CD8-positive, alpha-beta memory T cell (primary cell): ENCODE measurements at regions not wholly inside any gene's neighbourhood (a gene's known extent, or its start where the extent isn't known, plus 50 kb on each side); places are given as distances from the start of the nearest gene placed in this dataset.
"Not testable (repeated sequence)": the region's sequence is repeated elsewhere in the genome, so short reads cannot be mapped to it uniquely, and the experiment has no call there.

Source experiments
- CTCF ChIA-PET: fragments of 350-600 bp; sonication (Branson Sonifier 250); formaldehyde crosslinking; loops from one replicate; lab custom pipeline; 2021; ENCODE audit warnings: antibody characterized with exemption; lab: Charles Lee
- POLR2A ChIA-PET: fragments of 350-600 bp; sonication (Branson Sonifier 250); formaldehyde crosslinking; loops from one replicate; lab custom pipeline; 2021; ENCODE audit warnings: antibody characterized with exemption; lab: Charles Lee
- DNase-seq, 5 donors: peaks; one replicate each; pipeline versions ENCODE4 v3.0.0 to v3.0.0-alpha.2; 2020 to 2022; ENCODE audit warnings: mixed read lengths in 1 of 5
- H3K27ac ChIP-seq: one replicate; pipeline ENCODE4 v1.7.0; 2013; ENCODE audit warnings: low read depth, mild to moderate bottlenecking, low read length, moderate library complexity
- H3K27me3 ChIP-seq: 2 replicates; pipeline ENCODE4 v1.7.0; 2013; ENCODE audit warnings: low read length, mild to moderate bottlenecking; ENCODE audit not compliant: insufficient read depth, poor library complexity, severe bottlenecking
- H3K36me3 ChIP-seq: 2 replicates; pipeline ENCODE4 v1.7.0; 2013; ENCODE audit warnings: mild to moderate bottlenecking, low read length, moderate library complexity; ENCODE audit not compliant: insufficient read depth
- H3K4me1 ChIP-seq: 2 replicates; pipeline ENCODE4 v1.7.0; 2013; ENCODE audit warnings: mild to moderate bottlenecking, low read length, moderate library complexity; ENCODE audit not compliant: insufficient read depth
- H3K4me3 ChIP-seq: 2 replicates; pipeline ENCODE4 v1.7.0; 2013; ENCODE audit warnings: mild to moderate bottlenecking, low read length
- H3K9me3 ChIP-seq: 2 replicates; pipeline ENCODE4 v1.7.0; 2013; ENCODE audit warnings: mild to moderate bottlenecking, low read length
- H3K27ac Mint-ChIP-seq, 8 donors: one replicate each; pipeline ENCODE4 v1.8.0; 2020 to 2021; ENCODE audit warnings: mixed read lengths in 8 of 8, mild to moderate bottlenecking in 6 of 8, inconsistent platforms in 3 of 8, moderate library complexity in 3 of 8
- H3K27me3 Mint-ChIP-seq, 2 donors: one replicate each; pipeline ENCODE4 v1.8.0; 2020 to 2021; ENCODE audit warnings: mixed read lengths in 2 of 2, mild to moderate bottlenecking in 1 of 2, moderate library complexity in 1 of 2
- H3K36me3 Mint-ChIP-seq, 3 donors: one replicate each; pipeline ENCODE4 v1.8.0; 2020 to 2021; ENCODE audit warnings: mixed read lengths in 3 of 3, inconsistent platforms in 1 of 3, mild to moderate bottlenecking in 1 of 3
- H3K4me1 Mint-ChIP-seq, 3 donors: one replicate each; pipeline ENCODE4 v1.8.0; 2020 to 2021; ENCODE audit warnings: mixed read lengths in 3 of 3, inconsistent platforms in 1 of 3, mild to moderate bottlenecking in 1 of 3
- H3K4me3 Mint-ChIP-seq, 7 donors: one replicate each; pipeline ENCODE4 v1.8.0; 2020 to 2021; ENCODE audit warnings: mixed read lengths in 7 of 7, mild to moderate bottlenecking in 6 of 7, moderate library complexity in 4 of 7, inconsistent platforms in 2 of 7
- H3K9me3 Mint-ChIP-seq, 5 donors: one replicate each; pipeline ENCODE4 v1.8.0; 2020 to 2022; ENCODE audit warnings: mixed read lengths in 5 of 5, mild to moderate bottlenecking in 3 of 5, moderate library complexity in 2 of 5, inconsistent platforms in 1 of 5

DNA sequence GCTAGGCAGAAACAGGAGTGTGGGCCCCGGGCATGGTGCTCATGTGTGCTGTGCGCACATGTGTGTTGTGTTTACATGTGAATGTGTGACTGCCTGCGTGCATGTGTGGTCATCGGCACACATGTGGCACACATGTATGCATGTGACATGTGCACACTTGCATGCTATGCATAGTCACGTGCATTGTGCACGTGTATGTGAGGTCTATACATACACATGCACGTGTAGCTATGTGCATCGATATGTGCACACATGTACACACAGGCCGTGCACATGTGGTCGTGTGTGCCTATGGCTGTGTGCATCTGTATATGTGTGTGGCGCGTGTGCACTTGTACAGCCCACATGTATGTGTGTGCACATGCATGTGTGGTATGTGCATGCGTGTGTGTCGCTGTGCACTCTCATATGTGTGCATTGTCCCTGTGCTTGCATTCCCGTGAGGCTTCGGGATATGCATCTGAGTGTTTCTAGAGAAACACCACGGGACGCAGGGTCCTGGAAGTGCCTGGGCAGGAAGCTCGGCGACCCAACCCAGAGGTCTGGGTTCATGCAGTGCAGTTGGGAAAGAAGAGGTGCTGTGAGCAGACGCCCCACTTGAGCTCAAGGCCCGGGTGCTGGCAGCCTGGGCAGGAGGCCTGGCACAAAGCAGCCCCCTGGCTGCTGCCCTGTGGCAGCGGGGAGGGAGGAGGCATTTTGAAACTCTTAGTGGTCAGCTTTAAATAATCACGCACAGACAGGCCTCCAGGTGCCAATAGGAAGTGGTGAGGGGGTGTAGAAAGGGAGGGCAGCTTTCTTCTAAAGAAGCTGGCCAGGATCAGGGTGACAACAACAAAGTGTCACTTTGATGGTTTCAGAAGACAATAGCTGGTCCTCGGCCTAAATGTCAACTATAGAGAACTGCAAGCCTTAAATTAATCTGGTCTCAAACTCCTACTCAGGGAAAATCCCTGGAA lies 410.0 kb upstream of the MGMT start:
- Histone ChIP-seq H3K27me3 (no peaks in the 10 kb centered on the region), H3K9me3 (no peaks in the 10 kb centered on the region), H3K36me3 (no peaks in the 10 kb centered on the region), H3K4me3 (no peak overlapping the region), H3K27ac (no peak overlapping the region), H3K4me1 (peaks cover 33% of the 10 kb centered on the region)
- Mint-ChIP-seq H3K4me1 (peaks cover 23 to 36% (median 24%) of the 10 kb centered on the region in 3 donors), H3K9me3 (peaks cover 0 to 2% (median 0%) of the 10 kb centered on the region in 5 donors), H3K4me3 (peak overlapping the region in 5 of 7 donors; percentile 55 to 84 (median 65)), H3K27ac (peak overlapping the region in 1 of 8 donors; percentile 20), H3K36me3 (no peaks in the 10 kb centered on the region), H3K27me3 (peaks cover 0 to 5% of the 10 kb centered on the region in 2 donors)
- ChIA-PET CTCF (interaction anchor here (1.5 kb wide), 1 partner anchor 20 kb away, joined by 4 read pairs; no protein-coding TSS in a partner anchor), POLR2A (interaction anchor here (1.0 to 1.1 kb wide), 2 partner anchors 14 to 410 kb away, joined by 3 to 4 read pairs; partner anchors contain the start of gene MGMT)
- no peak for DNase-seq

DNA sequence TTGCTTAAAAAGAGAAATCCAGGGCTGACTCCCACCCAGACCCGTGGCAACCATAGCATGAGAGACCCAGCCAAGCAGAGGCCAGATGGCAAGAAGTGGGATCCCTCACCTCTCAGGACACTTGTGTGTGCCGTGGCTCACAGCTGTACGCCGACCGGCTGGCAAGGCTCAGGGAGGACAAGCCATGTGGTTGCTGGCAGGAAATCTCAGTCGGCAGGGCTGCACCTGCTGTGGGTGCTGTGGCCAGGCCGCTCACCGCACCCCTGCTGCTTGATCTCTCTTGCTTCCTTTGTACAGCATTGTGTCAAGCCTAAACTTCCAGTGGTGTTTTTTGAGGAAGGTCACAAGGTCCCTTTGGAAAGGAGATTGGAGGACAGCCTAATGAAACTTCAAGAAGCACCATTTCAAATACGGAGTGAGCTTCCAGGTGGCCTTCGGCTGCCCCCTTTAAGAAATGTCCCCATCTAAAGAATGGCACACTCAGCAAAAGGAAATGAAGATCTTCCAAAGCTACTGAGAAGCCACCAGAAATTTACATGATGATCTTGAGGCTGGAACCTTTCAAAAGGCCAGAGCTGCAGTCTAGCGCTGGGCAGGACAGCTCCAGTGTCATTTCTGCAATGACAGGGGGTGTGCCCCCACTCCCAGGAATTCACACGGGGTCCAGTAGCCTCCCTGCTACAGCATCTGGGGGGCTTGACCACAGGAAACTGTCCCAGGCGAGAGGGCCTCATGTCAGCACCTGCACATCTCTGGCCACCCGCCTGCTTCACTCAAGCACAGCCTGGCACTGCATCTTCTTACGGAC lies 409.0 kb upstream of the MGMT start:
- Mint-ChIP-seq H3K27ac (peak overlapping the region in 5 of 8 donors; percentile 4 to 48 (median 35)), H3K4me3 (peak overlapping the region; percentile 10 to 84 (median 61))
- peak overlapping the region; percentile 16 for H3K4me3 ChIP-seq

DNA sequence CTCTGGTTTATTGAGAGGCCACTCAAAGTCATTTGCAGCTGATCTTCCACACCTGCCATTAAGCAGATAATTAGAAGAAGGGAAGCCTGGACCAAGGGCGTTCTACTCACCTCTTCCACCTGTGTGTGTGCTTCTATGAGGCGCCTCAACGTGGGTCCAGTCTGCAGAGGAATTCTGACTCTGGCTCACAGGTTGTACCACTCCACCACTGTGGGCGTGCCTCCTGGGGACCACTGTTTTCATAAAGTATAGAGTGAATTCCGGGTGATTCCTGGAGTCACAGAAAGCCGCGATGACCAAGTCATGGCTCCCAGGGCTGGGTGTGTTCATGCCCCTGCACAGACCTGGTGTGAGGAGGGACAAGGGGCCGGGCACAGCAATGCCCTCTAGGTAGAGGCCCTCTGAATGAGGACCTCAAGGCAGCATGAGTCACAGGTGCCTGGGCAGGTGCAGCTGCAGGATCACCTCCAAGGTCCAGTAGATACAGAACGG lies 408.3 kb upstream of the MGMT start:
- Histone ChIP-seq H3K36me3 (no peaks in the 10 kb centered on the region), H3K27me3 (no peaks in the 10 kb centered on the region), H3K9me3 (no peaks in the 10 kb centered on the region), H3K4me3 (peak overlapping the region; percentile 16), H3K4me1 (peaks cover 33% of the 10 kb centered on the region), H3K27ac (no peak overlapping the region)
- H3K4me1 Mint-ChIP-seq = peaks cover 23 to 36% (median 24%) of the 10 kb centered on the region in 3 donors
- no peaks in the 10 kb centered on the region for H3K36me3 Mint-ChIP-seq
- ChIA-PET CTCF (no interaction called here), POLR2A (no interaction called here)
- DNase-seq = no peak
- H3K27ac Mint-ChIP-seq = no peak overlapping the region
- peaks cover 0 to 2% (median 0%) of the 10 kb centered on the region in 5 donors for H3K9me3 Mint-ChIP-seq
- H3K4me3 Mint-ChIP-seq = peak overlapping the region in 1 of 7 donors; percentile 69
- peaks cover 0 to 6% of the 10 kb centered on the region in 2 donors for H3K27me3 Mint-ChIP-seq

More for the DNA sequence above, 409.0 kb upstream of the MGMT start:
- Mint-ChIP-seq H3K9me3 (peaks cover 0 to 2% (median 0%) of the 10 kb centered on the region in 5 donors), H3K4me1 (peaks cover 23 to 36% (median 24%) of the 10 kb centered on the region in 3 donors), H3K36me3 (no peaks in the 10 kb centered on the region), H3K27me3 (peaks cover 0 to 5% of the 10 kb centered on the region in 2 donors)
- ChIA-PET CTCF (interaction anchor here (1.5 kb wide), 1 partner anchor 21 kb away, joined by 4 read pairs; no protein-coding TSS in a partner anchor), POLR2A (interaction anchor here (1.0 to 1.1 kb wide), 2 partner anchors 15 to 409 kb away, joined by 3 to 4 read pairs; partner anchors contain the start of gene MGMT)
- Histone ChIP-seq H3K36me3 (no peaks in the 10 kb centered on the region), H3K4me1 (peaks cover 33% of the 10 kb centered on the region), H3K9me3 (no peaks in the 10 kb centered on the region), H3K27ac (no peak overlapping the region), H3K27me3 (no peaks in the 10 kb centered on the region)
- peak in 3 of 5 donors; percentile 63 to 77 (median 63) for DNase-seq

DNA sequence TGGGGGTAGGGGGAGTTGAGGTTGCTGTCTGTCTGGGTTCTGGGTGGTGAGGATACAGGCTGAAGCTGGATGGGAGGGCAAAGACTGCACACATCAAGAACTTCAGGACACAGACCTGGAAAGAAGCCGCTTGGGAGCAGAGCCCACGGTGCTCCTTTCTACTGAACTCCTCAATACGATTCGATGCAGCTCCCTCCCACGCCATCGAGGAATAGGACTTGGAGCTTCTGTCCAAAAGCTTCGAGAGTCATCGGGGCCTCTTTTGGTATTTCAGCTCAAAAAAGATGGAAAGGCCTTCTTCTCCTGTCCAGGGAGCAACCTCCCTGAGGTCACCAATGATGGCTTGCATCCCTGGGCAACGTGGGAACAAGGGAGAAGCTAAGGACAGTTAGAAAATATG lies 407.1 kb upstream of the MGMT start:
- POLR2A ChIA-PET = no interaction called here

GRCh38 chr10:129063212-129063611 lies 403.8 kb upstream of the MGMT start:
- DNase-seq = no peak
- H3K27me3 ChIP-seq = no peaks in the 10 kb centered on the region
- H3K4me1 Mint-ChIP-seq = peaks cover 5 to 15% (median 7%) of the 10 kb centered on the region in 3 donors
- POLR2A ChIA-PET = no interaction called here
- CTCF ChIA-PET = no interaction called here
- H3K9me3 Mint-ChIP-seq = no peaks in the 10 kb centered on the region
- peaks cover 6 to 14% of the 10 kb centered on the region in 2 donors for H3K27me3 Mint-ChIP-seq
- no peaks in the 10 kb centered on the region for H3K36me3 Mint-ChIP-seq
- no peak overlapping the region for H3K4me3 Mint-ChIP-seq
- no peaks in the 10 kb centered on the region for H3K36me3 ChIP-seq
- H3K4me1 ChIP-seq = peaks cover 14% of the 10 kb centered on the region
- no peak overlapping the region for H3K4me3 ChIP-seq
- no peak overlapping the region for H3K27ac ChIP-seq
- no peak overlapping the region for H3K27ac Mint-ChIP-seq
- no peaks in the 10 kb centered on the region for H3K9me3 ChIP-seq

More for the DNA sequence above, 407.1 kb upstream of the MGMT start:
- H3K4me1 ChIP-seq = peaks cover 33% of the 10 kb centered on the region
- H3K36me3 ChIP-seq = no peaks in the 10 kb centered on the region
- Mint-ChIP-seq H3K4me3 (no peak overlapping the region), H3K27ac (peak overlapping the region in 1 of 8 donors; percentile 73), H3K9me3 (peaks cover 0 to 2% (median 0%) of the 10 kb centered on the region in 5 donors), H3K4me1 (peaks cover 23 to 36% (median 24%) of the 10 kb centered on the region in 3 donors), H3K36me3 (no peaks in the 10 kb centered on the region), H3K27me3 (peaks cover 6 to 9% of the 10 kb centered on the region in 2 donors)
- no peaks in the 10 kb centered on the region for H3K27me3 ChIP-seq
- no peak overlapping the region for H3K27ac ChIP-seq
- H3K4me3 ChIP-seq = no peak overlapping the region
- CTCF ChIA-PET = no interaction called here
- no peaks in the 10 kb centered on the region for H3K9me3 ChIP-seq
- DNase-seq = no peak

- Mint-ChIP-seq H3K4me1 (peaks cover 0 to 9% (median 3%) of the 10 kb centered on the region in 3 donors), H3K27ac (no peak overlapping the region), H3K36me3 (no peaks in the 10 kb centered on the region), H3K27me3 (peaks cover 6 to 12% of the 10 kb centered on the region in 2 donors), H3K9me3 (no peaks in the 10 kb centered on the region), H3K4me3 (no peak overlapping the region)
- Histone ChIP-seq H3K4me3 (no peak overlapping the region), H3K27ac (no peak overlapping the region), H3K4me1 (peaks cover 7% of the 10 kb centered on the region), H3K9me3 (no peaks in the 10 kb centered on the region), H3K27me3 (no peaks in the 10 kb centered on the region), H3K36me3 (no peaks in the 10 kb centered on the region)
- no peak for DNase-seq
- CTCF ChIA-PET = no interaction called here
- POLR2A ChIA-PET = no interaction called here
Measured at GRCh38 chr10:129063877-129064276, 403.2 kb upstream of the MGMT start.

- H3K27ac ChIP-seq, H3K9me3 ChIP-seq, H3K4me1 Mint-ChIP-seq, H3K4me3 ChIP-seq, H3K36me3 Mint-ChIP-seq, H3K27me3 Mint-ChIP-seq, H3K4me3 Mint-ChIP-seq, DNase-seq, H3K27ac Mint-ChIP-seq, CTCF ChIA-PET, H3K9me3 Mint-ChIP-seq, H3K27me3 ChIP-seq, H3K36me3 ChIP-seq, POLR2A ChIA-PET, H3K4me1 ChIP-seq: not testable (repeated sequence)
Measured at GRCh38 chr10:129066529-129066928, 400.5 kb upstream of the MGMT start.
